WTC11 (cell line): ENCODE measurements at regions not wholly inside any gene's neighbourhood (a gene's known extent, or its start where the extent isn't known, plus 50 kb on each side); places are given as distances from the start of the nearest gene placed in this dataset.

Source experiments
- ATF1 ChIP-seq: sonication (generic); formaldehyde crosslinking; IDR thresholded peaks from 2 replicates; pipeline ENCODE4 v1.8.1; 2023; ENCODE audit warnings: mild to moderate bottlenecking, moderate library complexity, missing genetic modification reagents
- ATF6 ChIP-seq: sonication (generic); formaldehyde crosslinking; IDR thresholded peaks from 2 replicates; pipeline ENCODE4 v1.8.1; 2023; ENCODE audit warnings: mild to moderate bottlenecking, missing genetic modification reagents
- CBFB ChIP-seq: sonication (generic); formaldehyde crosslinking; IDR thresholded peaks from 2 replicates; pipeline ENCODE4 v1.8.1; 2022; ENCODE audit warnings: mild to moderate bottlenecking, low read depth, missing genetic modification reagents
- CTCF ChIP-seq: fragments of 200-600 bp; IDR thresholded peaks from 2 replicates; pipeline ENCODE4 v1.8.0; 2022; ENCODE audit warnings: antibody characterized with exemption
- IRF1 ChIP-seq: sonication (generic); formaldehyde crosslinking; IDR thresholded peaks from 2 replicates; pipeline ENCODE4 v1.8.0; 2023; ENCODE audit warnings: missing genetic modification reagents
- JUN ChIP-seq: sonication (generic); formaldehyde crosslinking; IDR thresholded peaks from 2 replicates; pipeline ENCODE4 v1.8.0; 2023; ENCODE audit warnings: mild to moderate bottlenecking, missing genetic modification reagents
- PREB ChIP-seq: sonication (generic); formaldehyde crosslinking; IDR thresholded peaks from 2 replicates; pipeline ENCODE4 v1.8.1; 2022; ENCODE audit warnings: mild to moderate bottlenecking, missing genetic modification reagents, moderate library complexity, borderline replicate concordance
- ZNF138 ChIP-seq: sonication (generic); formaldehyde crosslinking; conservative IDR thresholded peaks from 2 replicates; pipeline ENCODE4 v1.8.1; 2022; ENCODE audit warnings: mild to moderate bottlenecking, moderate library complexity, missing genetic modification reagents
- ZNF423 ChIP-seq: fragments of 250-450 bp; sonication (Bioruptor Pico); IDR thresholded peaks from 2 replicates; pipeline ENCODE4 v2.1.2; 2022; ENCODE audit warnings: mild to moderate bottlenecking, moderate library complexity
- TF ChIP-seq, protein P1 (sequence below): fragments of 250-450 bp; sonication (Bioruptor Pico); IDR thresholded peaks from 2 replicates; pipeline ENCODE4 v1.9.0; 2021; ENCODE audit warnings: moderate library complexity, mild to moderate bottlenecking, inconsistent platforms, borderline replicate concordance

- TF ChIP-seq CBFB (CRISPR knock-in tag), result no peak
- TF ChIP-seq ZNF423 (CRISPR knock-in tag), result no peak
- no peak for TF ChIP-seq CTCF
- no peak for TF ChIP-seq ZNF138 (CRISPR knock-in tag)
- no peak for TF ChIP-seq ATF6
- TF ChIP-seq, protein P1, sequence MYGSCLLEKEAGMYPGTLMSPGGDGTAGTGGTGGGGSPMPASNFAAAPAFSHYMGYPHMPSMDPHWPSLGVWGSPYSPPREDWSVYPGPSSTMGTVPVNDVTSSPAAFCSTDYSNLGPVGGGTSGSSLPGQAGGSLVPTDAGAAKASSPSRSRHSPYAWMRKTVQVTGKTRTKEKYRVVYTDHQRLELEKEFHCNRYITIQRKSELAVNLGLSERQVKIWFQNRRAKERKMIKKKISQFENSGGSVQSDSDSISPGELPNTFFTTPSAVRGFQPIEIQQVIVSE (CRISPR knock-in tag), result no peak
- TF ChIP-seq PREB, result no peak
- TF ChIP-seq ATF1 (CRISPR knock-in tag), result no peak
- no peak for TF ChIP-seq JUN (CRISPR knock-in tag)
- no peak for TF ChIP-seq IRF1 (CRISPR knock-in tag)
Observed at GRCh38 chr5:115379622-115380344, 83.3 kb upstream of the CCDC112 start.
